Fibroblast of mammary gland (primary cell): ENCODE measurements at regions not wholly inside any gene's neighbourhood (a gene's known extent, or its start where the extent isn't known, plus 50 kb on each side); places are given as distances from the start of the nearest gene placed in this dataset.

Source experiments
- DNase-seq: peaks from one replicate; pipeline ENCODE4 v3.0.0-alpha.2; 2010; ENCODE audit warnings: low read depth
- H3K4me3 ChIP-seq: 2 replicates; pipeline ENCODE4 v1.5.1; 2011; ENCODE audit warnings: low read depth, mild to moderate bottlenecking, low read length, moderate library complexity; ENCODE audit not compliant: control insufficient read depth
- CTCF ChIP-seq: conservative IDR thresholded peaks from 2 replicates; pipeline ENCODE4 v1.5.1; 2011; ENCODE audit warnings: low read depth, low read length, inconsistent platforms; ENCODE audit not compliant: control insufficient read depth, insufficient read depth

GRCh38 chr9:78654324-78654723 is 357.4 kb downstream of the PSAT1 start:
- no peak for DNase-seq
- no peak overlapping the region for H3K4me3 ChIP-seq
- no peak for TF ChIP-seq CTCF

DNA sequence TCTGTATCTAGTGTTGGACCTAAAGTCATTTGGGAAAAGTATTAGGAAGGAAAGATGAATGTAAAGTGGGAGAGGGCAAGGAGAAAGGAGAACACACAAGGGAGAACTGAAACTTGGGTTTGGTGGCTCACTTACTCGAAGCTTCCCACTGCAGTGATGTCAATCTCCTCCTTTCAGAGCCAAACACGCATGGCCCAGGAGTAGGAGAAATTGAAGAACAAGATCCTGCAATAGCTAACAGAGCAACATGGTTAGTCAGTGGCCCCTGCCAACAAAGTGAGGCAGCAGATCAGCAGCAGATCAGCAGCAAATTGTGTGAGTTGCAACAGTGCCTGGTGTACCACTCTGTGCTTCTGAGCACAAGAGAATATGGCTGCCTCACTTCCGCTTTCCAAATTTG is 366.4 kb downstream of the PSAT1 start:
- DNase-seq, result no peak
- H3K4me3 ChIP-seq, result no peak overlapping the region
- no peak for TF ChIP-seq CTCF

- H3K4me3 ChIP-seq, result no peak overlapping the region
- DNase-seq, result no peak
- no peak for TF ChIP-seq CTCF
Measured at GRCh38 chr9:78664370-78664769, 367.4 kb downstream of the PSAT1 start.

GRCh38 chr9:78666818-78667414 is 370.0 kb downstream of the PSAT1 start:
- no peak overlapping the region for H3K4me3 ChIP-seq
- peak; percentile 0 for DNase-seq
- no peak for TF ChIP-seq CTCF

DNA sequence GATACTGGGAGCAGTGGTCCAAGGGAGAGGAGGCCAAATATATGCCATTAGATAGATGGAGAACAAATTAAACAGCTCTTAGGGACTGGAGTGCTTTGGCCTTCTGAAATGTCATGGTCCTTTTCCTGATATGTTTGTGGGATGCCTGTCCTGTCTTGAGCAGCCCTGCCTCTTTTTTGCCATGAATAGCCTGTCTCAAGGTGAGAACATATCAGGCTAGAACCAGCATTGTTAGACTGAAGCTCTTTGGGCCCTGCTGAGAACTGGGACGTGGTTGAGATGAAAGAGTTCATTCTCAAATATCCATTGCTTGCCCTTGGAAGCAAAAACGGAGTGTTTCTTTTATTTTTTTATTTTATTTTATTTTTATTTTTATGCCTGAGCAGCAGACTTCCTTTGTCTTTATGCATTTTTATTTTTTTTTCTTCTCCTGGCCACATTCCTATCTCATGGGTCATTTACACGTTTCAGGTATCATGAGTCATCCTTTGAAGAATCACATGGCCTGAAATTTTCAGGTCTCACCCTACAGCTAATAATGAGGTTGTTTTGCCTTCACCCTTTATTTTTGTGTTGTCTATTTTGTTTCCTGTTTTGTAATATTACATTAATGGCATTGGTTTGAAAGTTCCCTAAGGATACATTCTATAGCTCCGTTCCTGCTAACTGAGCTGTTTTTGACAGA is 371.4 kb downstream of the PSAT1 start:
- no peak overlapping the region for H3K4me3 ChIP-seq
- no peak for DNase-seq
- TF ChIP-seq CTCF, result no peak

GRCh38 chr9:78669591-78669990 is 372.7 kb downstream of the PSAT1 start:
- no peak for DNase-seq
- TF ChIP-seq CTCF, result no peak
- no peak overlapping the region for H3K4me3 ChIP-seq
